ENCODE measurements at regions not wholly inside any gene's neighbourhood (a gene's known extent, or its start where the extent isn't known, plus 50 kb on each side); places are given as distances from the start of the nearest gene placed in this dataset.

DNA sequence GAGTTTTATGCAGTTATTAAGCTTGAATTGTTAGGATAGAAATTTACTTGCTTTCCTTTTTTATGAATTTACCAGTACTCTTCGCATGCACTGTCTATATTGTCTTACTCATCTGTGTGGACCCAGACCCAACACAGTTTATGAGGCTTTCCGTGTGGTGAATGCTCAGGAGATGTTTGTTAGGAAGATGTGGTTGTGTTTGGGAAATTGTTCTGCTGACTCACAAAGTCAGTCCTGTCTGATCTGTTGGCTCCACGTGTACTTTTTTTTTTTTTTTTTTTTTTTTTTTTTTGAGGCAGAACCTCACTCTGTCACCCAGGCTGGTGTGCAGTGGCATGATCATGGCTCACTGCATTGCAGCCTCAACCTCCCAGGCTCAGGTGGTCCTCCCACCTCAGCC lies 532.5 kb downstream of the LMO7 start:
- no peak for DNase-seq (ENCODE audit: low spot score)
- TF ChIP-seq FOXA1 (IDR thresholded peaks at IDR 0.05) (no peak), RXRA (IDR thresholded peaks at IDR 0.05) (no peak), TAF1 (conservative IDR thresholded peaks at IDR 0.05) (no peak), HNF4A (conservative IDR thresholded peaks at IDR 0.05) (no peak), JUND (IDR thresholded peaks at IDR 0.05) (no peak), SP1 (IDR thresholded peaks at IDR 0.05) (no peak), GABPA (IDR thresholded peaks at IDR 0.05 in 1 of 2, conservative IDR thresholded peaks at IDR 0.05 in 1 of 2) (no peak), FOXA2 (IDR thresholded peaks at IDR 0.05) (no peak), EGR1 (IDR thresholded peaks at IDR 0.05; ENCODE audit: low read depth in 2 of 2) (no peak), YY1 (IDR thresholded peaks at IDR 0.05) (no peak), NR2F2 (IDR thresholded peaks at IDR 0.05) (no peak), RAD21 (IDR thresholded peaks at IDR 0.05) (no peak), HNF4G (IDR thresholded peaks at IDR 0.05) (no peak)
- TF ChIP-seq, protein P1, sequence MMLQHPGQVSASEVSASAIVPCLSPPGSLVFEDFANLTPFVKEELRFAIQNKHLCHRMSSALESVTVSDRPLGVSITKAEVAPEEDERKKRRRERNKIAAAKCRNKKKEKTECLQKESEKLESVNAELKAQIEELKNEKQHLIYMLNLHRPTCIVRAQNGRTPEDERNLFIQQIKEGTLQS (IDR thresholded peaks at IDR 0.05), result no peak
- TF ChIP-seq, protein P2, sequence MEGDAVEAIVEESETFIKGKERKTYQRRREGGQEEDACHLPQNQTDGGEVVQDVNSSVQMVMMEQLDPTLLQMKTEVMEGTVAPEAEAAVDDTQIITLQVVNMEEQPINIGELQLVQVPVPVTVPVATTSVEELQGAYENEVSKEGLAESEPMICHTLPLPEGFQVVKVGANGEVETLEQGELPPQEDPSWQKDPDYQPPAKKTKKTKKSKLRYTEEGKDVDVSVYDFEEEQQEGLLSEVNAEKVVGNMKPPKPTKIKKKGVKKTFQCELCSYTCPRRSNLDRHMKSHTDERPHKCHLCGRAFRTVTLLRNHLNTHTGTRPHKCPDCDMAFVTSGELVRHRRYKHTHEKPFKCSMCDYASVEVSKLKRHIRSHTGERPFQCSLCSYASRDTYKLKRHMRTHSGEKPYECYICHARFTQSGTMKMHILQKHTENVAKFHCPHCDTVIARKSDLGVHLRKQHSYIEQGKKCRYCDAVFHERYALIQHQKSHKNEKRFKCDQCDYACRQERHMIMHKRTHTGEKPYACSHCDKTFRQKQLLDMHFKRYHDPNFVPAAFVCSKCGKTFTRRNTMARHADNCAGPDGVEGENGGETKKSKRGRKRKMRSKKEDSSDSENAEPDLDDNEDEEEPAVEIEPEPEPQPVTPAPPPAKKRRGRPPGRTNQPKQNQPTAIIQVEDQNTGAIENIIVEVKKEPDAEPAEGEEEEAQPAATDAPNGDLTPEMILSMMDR (IDR thresholded peaks at IDR 0.05; ENCODE audit: low read depth, low read length, missing input control), result no peak
- TF ChIP-seq, protein P3, sequence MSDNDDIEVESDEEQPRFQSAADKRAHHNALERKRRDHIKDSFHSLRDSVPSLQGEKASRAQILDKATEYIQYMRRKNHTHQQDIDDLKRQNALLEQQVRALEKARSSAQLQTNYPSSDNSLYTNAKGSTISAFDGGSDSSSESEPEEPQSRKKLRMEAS (IDR thresholded peaks at IDR 0.05), result no peak
- TF ChIP-seq, protein P4, sequence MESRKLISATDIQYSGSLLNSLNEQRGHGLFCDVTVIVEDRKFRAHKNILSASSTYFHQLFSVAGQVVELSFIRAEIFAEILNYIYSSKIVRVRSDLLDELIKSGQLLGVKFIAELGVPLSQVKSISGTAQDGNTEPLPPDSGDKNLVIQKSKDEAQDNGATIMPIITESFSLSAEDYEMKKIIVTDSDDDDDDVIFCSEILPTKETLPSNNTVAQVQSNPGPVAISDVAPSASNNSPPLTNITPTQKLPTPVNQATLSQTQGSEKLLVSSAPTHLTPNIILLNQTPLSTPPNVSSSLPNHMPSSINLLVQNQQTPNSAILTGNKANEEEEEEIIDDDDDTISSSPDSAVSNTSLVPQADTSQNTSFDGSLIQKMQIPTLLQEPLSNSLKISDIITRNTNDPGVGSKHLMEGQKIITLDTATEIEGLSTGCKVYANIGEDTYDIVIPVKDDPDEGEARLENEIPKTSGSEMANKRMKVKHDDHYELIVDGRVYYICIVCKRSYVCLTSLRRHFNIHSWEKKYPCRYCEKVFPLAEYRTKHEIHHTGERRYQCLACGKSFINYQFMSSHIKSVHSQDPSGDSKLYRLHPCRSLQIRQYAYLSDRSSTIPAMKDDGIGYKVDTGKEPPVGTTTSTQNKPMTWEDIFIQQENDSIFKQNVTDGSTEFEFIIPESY (IDR thresholded peaks at IDR 0.05), result no peak
- TF ChIP-seq, protein P5, sequence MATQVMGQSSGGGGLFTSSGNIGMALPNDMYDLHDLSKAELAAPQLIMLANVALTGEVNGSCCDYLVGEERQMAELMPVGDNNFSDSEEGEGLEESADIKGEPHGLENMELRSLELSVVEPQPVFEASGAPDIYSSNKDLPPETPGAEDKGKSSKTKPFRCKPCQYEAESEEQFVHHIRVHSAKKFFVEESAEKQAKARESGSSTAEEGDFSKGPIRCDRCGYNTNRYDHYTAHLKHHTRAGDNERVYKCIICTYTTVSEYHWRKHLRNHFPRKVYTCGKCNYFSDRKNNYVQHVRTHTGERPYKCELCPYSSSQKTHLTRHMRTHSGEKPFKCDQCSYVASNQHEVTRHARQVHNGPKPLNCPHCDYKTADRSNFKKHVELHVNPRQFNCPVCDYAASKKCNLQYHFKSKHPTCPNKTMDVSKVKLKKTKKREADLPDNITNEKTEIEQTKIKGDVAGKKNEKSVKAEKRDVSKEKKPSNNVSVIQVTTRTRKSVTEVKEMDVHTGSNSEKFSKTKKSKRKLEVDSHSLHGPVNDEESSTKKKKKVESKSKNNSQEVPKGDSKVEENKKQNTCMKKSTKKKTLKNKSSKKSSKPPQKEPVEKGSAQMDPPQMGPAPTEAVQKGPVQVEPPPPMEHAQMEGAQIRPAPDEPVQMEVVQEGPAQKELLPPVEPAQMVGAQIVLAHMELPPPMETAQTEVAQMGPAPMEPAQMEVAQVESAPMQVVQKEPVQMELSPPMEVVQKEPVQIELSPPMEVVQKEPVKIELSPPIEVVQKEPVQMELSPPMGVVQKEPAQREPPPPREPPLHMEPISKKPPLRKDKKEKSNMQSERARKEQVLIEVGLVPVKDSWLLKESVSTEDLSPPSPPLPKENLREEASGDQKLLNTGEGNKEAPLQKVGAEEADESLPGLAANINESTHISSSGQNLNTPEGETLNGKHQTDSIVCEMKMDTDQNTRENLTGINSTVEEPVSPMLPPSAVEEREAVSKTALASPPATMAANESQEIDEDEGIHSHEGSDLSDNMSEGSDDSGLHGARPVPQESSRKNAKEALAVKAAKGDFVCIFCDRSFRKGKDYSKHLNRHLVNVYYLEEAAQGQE (IDR thresholded peaks at IDR 0.05), result no peak
- H3K9ac ChIP-seq (ENCODE audit: low read depth in 1 of 2, low read length in 2 of 2), result no peak overlapping the region
- H3K9me3 ChIP-seq (ENCODE audit: control insufficient read depth in 4 of 4, low read length in 3 of 4), result no peaks in the 10 kb centered on the region
- H3K27me3 ChIP-seq (ENCODE audit: control insufficient read depth in 4 of 4, insufficient read depth in 4 of 4, low read length in 3 of 4), result no peaks in the 10 kb centered on the region
- no peaks in the 10 kb centered on the region for H3K4me1 ChIP-seq (ENCODE audit: control insufficient read depth in 4 of 4, insufficient read depth in 4 of 4, low read length in 3 of 4)
- WGBS, result 63% methylated on average over 3 of the region's 3 CpGs
- H3K36me3 ChIP-seq (ENCODE audit: control insufficient read depth in 4 of 4, insufficient read depth in 3 of 4, low read depth in 1 of 4, low read length in 3 of 4), result no peaks in the 10 kb centered on the region
- H3K27ac ChIP-seq (ENCODE audit: low read depth in 1 of 2, low read length in 2 of 2), result no peak overlapping the region
- H3K4me3 ChIP-seq (ENCODE audit: low read depth in 1 of 3, low read length in 3 of 3), result no peak overlapping the region

Data from liver (tissue), 8 donors.